Neural crest cell (in vitro differentiated cells): ENCODE measurements at regions not wholly inside any gene's neighbourhood (a gene's known extent, or its start where the extent isn't known, plus 50 kb on each side); places are given as distances from the start of the nearest gene placed in this dataset.

Experiments used
- DNase-seq: peaks from one replicate; pipeline ENCODE4 v3.0.0; 2021; ENCODE audit warnings: low read depth, mixed read lengths, low spot score
- H3K27ac Mint-ChIP-seq: one replicate; pipeline ENCODE4 v1.8.0; 2021; ENCODE audit warnings: mild to moderate bottlenecking, mixed read lengths; ENCODE audit not compliant: unreplicated experiment
- H3K27me3 Mint-ChIP-seq: 2 replicates; pipeline ENCODE4 v1.8.0; 2021; ENCODE audit warnings: low read depth, mild to moderate bottlenecking, mixed read lengths
- H3K36me3 Mint-ChIP-seq: 2 replicates; pipeline ENCODE4 v1.8.0; 2021; ENCODE audit warnings: low read depth, mild to moderate bottlenecking, mixed read lengths
- H3K4me1 Mint-ChIP-seq: 2 replicates; pipeline ENCODE4 v1.8.0; 2021; ENCODE audit warnings: mixed read lengths
- H3K4me3 Mint-ChIP-seq: one replicate; pipeline ENCODE4 v1.8.0; 2021; ENCODE audit warnings: mild to moderate bottlenecking, mixed read lengths
- H3K9me3 Mint-ChIP-seq: 2 replicates; pipeline ENCODE4 v1.8.0; 2021; ENCODE audit warnings: mixed read lengths
- CTCF ChIP-seq: fragments of 200-600 bp; sonication (generic); conservative IDR thresholded peaks from 2 replicates; pipeline ENCODE4 v1.5.0; 2021; ENCODE audit warnings: antibody characterized with exemption, mild to moderate bottlenecking

DNA sequence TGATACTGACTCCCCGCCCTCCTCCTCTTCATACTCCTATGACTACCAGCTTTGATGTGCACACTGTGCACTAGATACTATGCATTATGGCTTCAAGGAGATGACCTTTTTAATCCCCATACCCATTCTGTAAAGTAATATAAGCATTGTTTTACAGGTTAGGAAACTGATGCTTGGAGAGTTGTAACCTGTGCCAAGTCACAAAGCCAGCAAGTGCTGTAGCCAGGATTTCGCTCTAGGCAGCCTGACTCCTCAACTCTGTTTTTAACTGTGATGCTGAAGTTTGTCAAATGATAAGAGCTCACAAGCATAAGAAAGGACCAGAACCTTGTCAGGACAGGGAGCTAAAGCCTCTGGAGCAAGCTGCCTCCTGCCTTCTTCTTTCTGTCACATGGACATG, 461.3 kb downstream of the TMEM232 start:
- TF ChIP-seq CTCF, result no peak
- peaks cover 28% of the 10 kb centered on the region for H3K4me1 Mint-ChIP-seq
- no peaks in the 10 kb centered on the region for H3K9me3 Mint-ChIP-seq
- no peaks in the 10 kb centered on the region for H3K36me3 Mint-ChIP-seq
- H3K27me3 Mint-ChIP-seq, result no peaks in the 10 kb centered on the region
- no peak for DNase-seq
- H3K27ac Mint-ChIP-seq, result no peak overlapping the region
- H3K4me3 Mint-ChIP-seq, result no peak overlapping the region

DNA sequence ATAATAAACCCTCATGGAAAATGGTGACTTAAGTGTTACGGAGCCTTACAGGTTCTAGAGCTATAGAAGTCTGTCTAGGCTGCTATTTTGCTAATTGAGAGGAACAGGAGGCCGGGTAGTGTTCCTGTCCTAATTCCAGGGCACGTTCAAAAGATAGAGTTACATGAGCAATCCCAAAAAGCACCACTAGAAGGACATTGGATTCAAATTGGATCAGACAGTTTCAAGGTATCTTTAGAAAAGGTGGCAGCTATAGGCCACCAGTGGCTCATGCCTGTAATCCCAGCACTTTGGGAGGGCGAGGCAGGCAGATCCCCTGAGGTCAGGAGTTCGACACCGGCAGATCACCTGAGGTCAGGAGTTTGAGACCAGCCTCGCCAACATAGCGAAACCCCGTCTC, 458.8 kb downstream of the TMEM232 start:
- Mint-ChIP-seq H3K27ac (peak overlapping the region; percentile 21), H3K9me3 (no peaks in the 10 kb centered on the region), H3K4me1 (peaks cover 28% of the 10 kb centered on the region), H3K27me3 (no peaks in the 10 kb centered on the region), H3K36me3 (no peaks in the 10 kb centered on the region), H3K4me3 (peak overlapping the region; percentile 47)
- TF ChIP-seq CTCF, result peak; percentile 37
- DNase-seq, result no peak

DNA sequence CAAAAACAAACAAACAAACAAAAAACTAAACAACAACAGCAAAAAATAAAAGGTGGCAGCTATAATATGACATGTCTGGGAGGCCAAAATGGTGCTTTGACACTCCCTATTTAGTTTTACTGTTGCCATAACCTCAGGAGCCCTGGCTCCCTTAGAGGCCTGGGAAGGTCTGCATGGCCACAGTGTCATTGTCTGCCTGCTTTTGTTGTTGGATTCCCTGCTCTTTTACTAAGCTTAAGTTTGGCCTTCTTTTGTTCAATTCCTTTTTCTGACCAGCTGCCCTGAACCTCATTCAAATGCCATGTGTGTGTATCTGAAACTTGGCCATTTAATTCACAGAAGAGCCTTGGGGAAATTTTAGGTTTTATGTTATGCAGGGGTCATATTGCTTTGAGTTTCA, 458.2 kb downstream of the TMEM232 start:
- no peaks in the 10 kb centered on the region for H3K27me3 Mint-ChIP-seq
- H3K27ac Mint-ChIP-seq, result peak overlapping the region; percentile 90
- H3K4me3 Mint-ChIP-seq, result peak overlapping the region; percentile 15
- H3K9me3 Mint-ChIP-seq, result no peaks in the 10 kb centered on the region
- no peak for TF ChIP-seq CTCF
- no peaks in the 10 kb centered on the region for H3K36me3 Mint-ChIP-seq
- peaks cover 28% of the 10 kb centered on the region for H3K4me1 Mint-ChIP-seq
- no peak for DNase-seq

- Mint-ChIP-seq H3K27ac (no peak overlapping the region), H3K36me3 (no peaks in the 10 kb centered on the region), H3K4me3 (no peak overlapping the region), H3K27me3 (no peaks in the 10 kb centered on the region), H3K4me1 (peaks cover 28% of the 10 kb centered on the region), H3K9me3 (no peaks in the 10 kb centered on the region)
- DNase-seq, result no peak
- no peak for TF ChIP-seq CTCF
Observed at GRCh38 chr5:110268985-110269384, 457.5 kb downstream of the TMEM232 start.

DNA sequence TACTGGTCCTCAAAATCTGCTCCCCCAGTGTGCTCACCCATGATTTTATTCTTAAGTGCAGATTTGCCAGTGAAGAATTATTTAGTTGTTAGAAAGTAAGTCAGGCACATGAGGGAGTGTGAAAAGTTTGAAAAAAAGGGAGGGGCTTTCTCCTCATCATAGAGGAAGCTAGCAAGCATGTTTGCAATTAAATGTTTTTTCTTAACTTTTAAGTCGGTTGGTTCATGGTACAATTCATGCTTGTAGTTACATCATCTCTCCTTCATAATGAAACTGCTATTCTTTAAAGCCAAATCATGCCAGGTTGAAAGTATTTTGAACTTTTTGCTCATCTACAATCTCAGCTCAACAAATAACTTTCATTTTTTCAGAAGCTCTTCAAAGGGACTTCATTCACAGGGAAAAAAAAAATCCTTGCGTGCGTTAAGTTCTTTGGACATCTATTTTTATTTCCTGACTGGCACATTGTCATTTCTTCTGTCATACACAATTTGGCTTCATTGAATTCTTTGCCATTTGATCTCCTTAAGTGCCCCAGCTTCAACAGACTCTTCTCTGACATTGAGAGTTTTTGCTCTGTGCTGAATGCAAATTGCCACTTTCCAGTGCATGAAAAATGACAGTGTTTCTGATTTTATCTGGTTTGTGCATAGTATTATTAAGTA, 456.9 kb downstream of the TMEM232 start:
- H3K27ac Mint-ChIP-seq, result peak overlapping the region; percentile 12
- no peak for DNase-seq

More for the DNA sequence above, 456.9 kb downstream of the TMEM232 start:
- Mint-ChIP-seq H3K27me3 (no peaks in the 10 kb centered on the region), H3K4me1 (peaks cover 28% of the 10 kb centered on the region), H3K4me3 (no peak overlapping the region), H3K9me3 (no peaks in the 10 kb centered on the region), H3K36me3 (no peaks in the 10 kb centered on the region)
- no peak for TF ChIP-seq CTCF
